Esophagus muscularis mucosa (tissue), 4 donors: ENCODE measurements at regions not wholly inside any gene's neighbourhood (a gene's known extent, or its start where the extent isn't known, plus 50 kb on each side); places are given as distances from the start of the nearest gene placed in this dataset.

Source experiments
- EP300 ChIP-seq: sonication (generic); formaldehyde crosslinking; IDR thresholded peaks from one replicate; pipeline ENCODE4 v1.6.1; 2017; ENCODE audit warnings: antibody characterized with exemption
- POLR2A ChIP-seq: fragments of 450-650 bp; IDR thresholded peaks from one replicate; pipeline ENCODE4 v1.6.1; 2017; ENCODE audit warnings: antibody characterized with exemption, moderate library complexity, mild to moderate bottlenecking, low read depth
- POLR2AphosphoS5 ChIP-seq, 2 donors: sonication (generic); formaldehyde crosslinking; IDR thresholded peaks; one replicate each; pipeline ENCODE4 v1.6.1; 2017; ENCODE audit warnings: antibody characterized with exemption in 2 of 2
- TF ChIP-seq, protein P1 (sequence below), 3 experiments: fragments of 200-600 bp in 2 of 3; fragments of 450-650 bp in 1 of 3; sonication (generic) in 2 of 3; IDR thresholded peaks; one replicate each; pipeline ENCODE4 v1.5.1; 2017 to 2019; ENCODE audit warnings: antibody characterized with exemption in 3 of 3, mild to moderate bottlenecking in 2 of 3, moderate library complexity in 1 of 3

GRCh38 chr11:37092487-37092886, 494.5 kb upstream of the RAG2 start:
- TF ChIP-seq, protein P1, sequence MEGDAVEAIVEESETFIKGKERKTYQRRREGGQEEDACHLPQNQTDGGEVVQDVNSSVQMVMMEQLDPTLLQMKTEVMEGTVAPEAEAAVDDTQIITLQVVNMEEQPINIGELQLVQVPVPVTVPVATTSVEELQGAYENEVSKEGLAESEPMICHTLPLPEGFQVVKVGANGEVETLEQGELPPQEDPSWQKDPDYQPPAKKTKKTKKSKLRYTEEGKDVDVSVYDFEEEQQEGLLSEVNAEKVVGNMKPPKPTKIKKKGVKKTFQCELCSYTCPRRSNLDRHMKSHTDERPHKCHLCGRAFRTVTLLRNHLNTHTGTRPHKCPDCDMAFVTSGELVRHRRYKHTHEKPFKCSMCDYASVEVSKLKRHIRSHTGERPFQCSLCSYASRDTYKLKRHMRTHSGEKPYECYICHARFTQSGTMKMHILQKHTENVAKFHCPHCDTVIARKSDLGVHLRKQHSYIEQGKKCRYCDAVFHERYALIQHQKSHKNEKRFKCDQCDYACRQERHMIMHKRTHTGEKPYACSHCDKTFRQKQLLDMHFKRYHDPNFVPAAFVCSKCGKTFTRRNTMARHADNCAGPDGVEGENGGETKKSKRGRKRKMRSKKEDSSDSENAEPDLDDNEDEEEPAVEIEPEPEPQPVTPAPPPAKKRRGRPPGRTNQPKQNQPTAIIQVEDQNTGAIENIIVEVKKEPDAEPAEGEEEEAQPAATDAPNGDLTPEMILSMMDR (IDR thresholded peaks at IDR 0.05) = no peak
- TF ChIP-seq POLR2AphosphoS5 (IDR thresholded peaks at IDR 0.05) = no peak
- TF ChIP-seq POLR2A = no peak
- TF ChIP-seq EP300 = no peak
